GM12878 (cell line): ENCODE measurements at regions not wholly inside any gene's neighbourhood (a gene's known extent, or its start where the extent isn't known, plus 50 kb on each side); places are given as distances from the start of the nearest gene placed in this dataset.

Source experiments
- ATAC-seq: fragments of 200-7000 bp; cut with Tn5 transposase; 3 replicates; pipeline ENCODE4 v1.9.1; 2020; ENCODE audit warnings: mild to moderate bottlenecking, moderate library complexity
- BruUV-seq: library from RNA; stranded (reverse); fragments of 400-500 nt; replicated peaks from 2 replicates; lab custom pipeline; 2021; lab: Mats Ljungman, UMichigan
- CTCF ChIA-PET: fragments of 300-600 bp; sonication (Branson Sonifier 250); formaldehyde crosslinking; extraction: SDS; loops from one replicate; lab custom pipeline; 2021; ENCODE audit warnings: inconsistent platforms; lab: Yijun Ruan, JAX
- POLR2A ChIA-PET: fragments of 350-600 bp; formaldehyde crosslinking; extraction: SDS; loops from one replicate; lab custom pipeline; 2021; ENCODE audit warnings: inconsistent platforms; lab: Charles Lee
- RAD21 ChIA-PET: fragments of 300-600 bp; sonication (Branson Sonifier 250); formaldehyde crosslinking; loops from one replicate; lab custom pipeline; 2023; ENCODE audit warnings: antibody characterized with exemption; ENCODE audit not compliant: unreplicated experiment; lab: Charles Lee
- SMC1A ChIA-PET: fragments of 300-600 bp; sonication (Branson Sonifier 250); formaldehyde crosslinking; loops from one replicate; lab custom pipeline; 2023; ENCODE audit not compliant: unreplicated experiment, uncharacterized antibody; lab: Charles Lee
- DNase-seq: peaks from one replicate; pipeline ENCODE4 v3.0.0-alpha.2; 2011; ENCODE audit warnings: low read depth, low spot score
- FAIRE-seq: peaks from 3 replicates; lab custom pipeline; 2011; peaks lifted over from hg19 to GRCh38; lab: Jason Lieb, UNC
- H2AFZ ChIP-seq: 2 replicates; pipeline ENCODE4 v1.6.0; 2011; ENCODE audit warnings: low read depth, low read length, control low read depth; ENCODE audit not compliant: control insufficient read depth
- H3K27ac ChIP-seq: 2 replicates; pipeline ENCODE4 v1.5.1; 2011; ENCODE audit warnings: control low read depth; ENCODE audit not compliant: control insufficient read depth, insufficient read depth
- H3K27me3 ChIP-seq, 2 experiments: replicated peaks in 1 of 2; 2 replicates each; pipeline versions ENCODE4 v1.6.0 to v1.6.1; 2011; ENCODE audit warnings: low read length in 1 of 2; ENCODE audit not compliant: control insufficient read depth in 2 of 2, insufficient read depth in 2 of 2
- H3K36me3 ChIP-seq, 2 experiments: 2 replicates each; pipeline ENCODE4 v1.5.1; 2011; ENCODE audit warnings: low read length in 1 of 2; ENCODE audit not compliant: control insufficient read depth in 2 of 2, insufficient read depth in 2 of 2
- H3K4me1 ChIP-seq: 2 replicates; pipeline ENCODE4 v1.6.1; 2011; ENCODE audit warnings: mild to moderate bottlenecking, low read length, moderate library complexity, mixed read lengths; ENCODE audit not compliant: control insufficient read depth, insufficient read depth
- H3K4me2 ChIP-seq: 2 replicates; pipeline ENCODE4 v1.6.0; 2011; ENCODE audit warnings: control low read depth; ENCODE audit not compliant: control insufficient read depth, insufficient read depth
- H3K4me3 ChIP-seq: fragments of 200-600 bp; sonication (generic); 2 replicates; pipeline ENCODE4 v1.5.1; 2016
- H3K79me2 ChIP-seq: 2 replicates; pipeline ENCODE4 v1.6.0; 2011; ENCODE audit warnings: low read length; ENCODE audit not compliant: control insufficient read depth, insufficient read depth
- H3K9ac ChIP-seq: 2 replicates; pipeline ENCODE4 v1.8.0; 2011; ENCODE audit warnings: low read length, control low read depth, mixed read lengths; ENCODE audit not compliant: control insufficient read depth, insufficient read depth
- H3K9me3 ChIP-seq: replicated peaks from 3 replicates; pipeline ENCODE4 v1.5.1; 2011; ENCODE audit warnings: mild to moderate bottlenecking, low read length; ENCODE audit not compliant: control insufficient read depth, insufficient read depth
- H4K20me1 ChIP-seq: 2 replicates; pipeline ENCODE4 v1.6.0; 2011; ENCODE audit not compliant: control insufficient read depth, insufficient read depth
- ATF3 ChIP-seq: IDR thresholded peaks from 2 replicates; pipeline ENCODE4 v1.6.1; 2011; ENCODE audit warnings: low read depth, mild to moderate bottlenecking, low read length, moderate library complexity, borderline replicate concordance; ENCODE audit errors: extremely low read depth
- CEBPB ChIP-seq, 2 experiments: fragments of 150-350 bp in 1 of 2; IDR thresholded peaks; 2 replicates each; pipeline ENCODE4 v1.6.1; 2012 to 2014; ENCODE audit warnings: low read depth in 2 of 2, low read length in 2 of 2, borderline replicate concordance in 1 of 2, inconsistent platforms in 1 of 2
- CHD2 ChIP-seq: IDR thresholded peaks from 2 replicates; pipeline ENCODE4 v1.6.1; 2011; ENCODE audit warnings: low read depth, low read length, improper control_type of control experiment, borderline replicate concordance
- CHD4 ChIP-seq: fragments of 200-600 bp; sonication (generic); IDR thresholded peaks from 2 replicates; pipeline ENCODE4 v1.6.1; 2016; ENCODE audit warnings: mild to moderate bottlenecking
- EGR1 ChIP-seq, 2 experiments: IDR thresholded peaks; 1 replicate in 1 of 2; 2 replicates in 1 of 2; pipeline ENCODE4 v1.6.1; 2011 to 2012; ENCODE audit warnings: low read depth in 2 of 2, low read length in 2 of 2, borderline replicate concordance in 1 of 2, mild to moderate bottlenecking in 1 of 2, moderate library complexity in 1 of 2
- FOXK2 ChIP-seq: fragments of 450-650 bp; IDR thresholded peaks from 2 replicates; pipeline ENCODE4 v1.6.1; 2017; ENCODE audit warnings: mild to moderate bottlenecking, moderate library complexity
- GABPA ChIP-seq: IDR thresholded peaks from 2 replicates; pipeline ENCODE4 v1.6.1; 2014; ENCODE audit warnings: antibody characterized with exemption, low read depth, mild to moderate bottlenecking, inconsistent platforms
- IKZF1 ChIP-seq: fragments of 450-650 bp; conservative IDR thresholded peaks from 2 replicates; pipeline ENCODE4 v1.6.1; 2017; ENCODE audit warnings: antibody characterized with exemption, mild to moderate bottlenecking
- IRF4 ChIP-seq: IDR thresholded peaks from 2 replicates; pipeline ENCODE4 v1.6.1; 2011; ENCODE audit warnings: low read depth, low read length
- IRF5 ChIP-seq: fragments of 450-650 bp; IDR thresholded peaks from 2 replicates; pipeline ENCODE4 v1.6.1; 2017; ENCODE audit warnings: borderline replicate concordance
- NFIC ChIP-seq: IDR thresholded peaks from 2 replicates; pipeline ENCODE4 v1.6.1; 2012; ENCODE audit warnings: low read depth, mild to moderate bottlenecking, inconsistent platforms, low read length, moderate library complexity
- NR2F1 ChIP-seq: fragments of 450-650 bp; conservative IDR thresholded peaks from 2 replicates; pipeline ENCODE4 v1.6.1; 2017; ENCODE audit warnings: mild to moderate bottlenecking
- POLR2AphosphoS5 ChIP-seq: IDR thresholded peaks from 2 replicates; pipeline ENCODE4 v1.6.1; 2011; ENCODE audit warnings: mild to moderate bottlenecking, low read length, inconsistent platforms
- RELA ChIP-seq: fragments of 450-650 bp; IDR thresholded peaks from 2 replicates; pipeline ENCODE4 v1.8.0; 2014; ENCODE audit warnings: borderline replicate concordance; ENCODE audit not compliant: partially characterized antibody
- REST ChIP-seq: IDR thresholded peaks from 2 replicates; pipeline ENCODE4 v1.6.1; 2012; ENCODE audit warnings: mild to moderate bottlenecking, low read depth, low read length
- SMARCA5 ChIP-seq: fragments of 450-650 bp; IDR thresholded peaks from 2 replicates; pipeline ENCODE4 v1.6.1; 2017; ENCODE audit warnings: mild to moderate bottlenecking
- SMC3 ChIP-seq: IDR thresholded peaks from 2 replicates; pipeline ENCODE4 v1.6.1; 2011; ENCODE audit warnings: low read length, improper control_type of control experiment, borderline replicate concordance
- SPI1 ChIP-seq: IDR thresholded peaks from 2 replicates; pipeline ENCODE4 v1.6.1; 2011; ENCODE audit warnings: low read depth, mild to moderate bottlenecking, low read length, moderate library complexity, borderline replicate concordance; ENCODE audit not compliant: insufficient read depth
- SREBF2 ChIP-seq: IDR thresholded peaks from 2 replicates; pipeline ENCODE4 v1.6.1; 2012; ENCODE audit warnings: mild to moderate bottlenecking, low read length
- ZNF384 ChIP-seq: IDR thresholded peaks from 2 replicates; pipeline ENCODE4 v1.6.1; 2012; ENCODE audit warnings: low read depth, mild to moderate bottlenecking, low read length, improper control_type of control experiment, borderline replicate concordance
- WGBS: methylation state at CpG from one replicate; pipeline ENCODE4 v1.1.6; 2016; ENCODE audit warnings: low lambda C conversion rate; ENCODE audit not compliant: insufficient replicate concordance, insufficient coverage; ENCODE audit errors: missing lambda C conversion rate; 5-methylcytosine and 5-hydroxymethylcytosine counted together
- in situ Hi-C: fragments of 300-500 bp; cut with MboI; formaldehyde crosslinking; loops from 9 replicates; pipeline ENCODE4 v1.14.3; 2018; ENCODE audit warnings: mixed read lengths
- intact Hi-C: fragments of 100-400 bp; cut with micrococcal nuclease; formaldehyde crosslinking; loops from one replicate; pipeline ENCODE4 v1.14.2; 2022; ENCODE audit not compliant: unreplicated experiment

- no peaks in the 10 kb centered on the region for H3K4me1 ChIP-seq
- H3K36me3 ChIP-seq = no peaks in the 10 kb centered on the region
- POLR2A ChIA-PET = no interaction called here
- FAIRE-seq (no peak), DNase-seq (no peak), ATAC-seq (no peak)
- no peak overlapping the region for H3K27ac ChIP-seq
- BruUV-seq = no TSS peak
- H4K20me1 ChIP-seq = no peaks in the 10 kb centered on the region
- no peak overlapping the region for H3K4me2 ChIP-seq
- in situ Hi-C loops (no loop called here), intact Hi-C loops (no loop called here)
- TF ChIP-seq CEBPB (IDR thresholded peaks at IDR 0.05; ENCODE audit: borderline replicate concordance in 1 of 2, low read depth in 2 of 2, low read length in 2 of 2) = no peak
- no peak for TF ChIP-seq IRF4
- TF ChIP-seq SREBF2 = no peak
- no peak for TF ChIP-seq FOXK2
- no peak for TF ChIP-seq ZNF384
- no peak for TF ChIP-seq EGR1 (IDR thresholded peaks at IDR 0.05; ENCODE audit: borderline replicate concordance in 1 of 2, low read depth in 2 of 2, low read length in 2 of 2)
- no peak for TF ChIP-seq IRF5
- no peak for TF ChIP-seq SPI1
- no peak for TF ChIP-seq ATF3
- no peak for TF ChIP-seq SMARCA5
- no peak for TF ChIP-seq CHD2
- no peak for TF ChIP-seq IKZF1
- no peak for TF ChIP-seq POLR2AphosphoS5
- TF ChIP-seq CHD4 = no peak
- TF ChIP-seq NR2F1 = no peak
- no peak for TF ChIP-seq REST
- TF ChIP-seq SMC3 = no peak
- no peak for TF ChIP-seq GABPA
- TF ChIP-seq NFIC = no peak
- TF ChIP-seq RELA = no peak
- 55% methylated on average over 2 of the region's 2 CpGs for WGBS
- no peaks in the 10 kb centered on the region for H3K27me3 ChIP-seq
- no peak overlapping the region for H3K9ac ChIP-seq
- no peaks in the 10 kb centered on the region for H3K9me3 ChIP-seq
- CTCF ChIA-PET = no interaction called here
- SMC1A ChIA-PET = no interaction called here
- no peak overlapping the region for H3K4me3 ChIP-seq
- RAD21 ChIA-PET = no interaction called here
- H2AFZ ChIP-seq = no peak overlapping the region
- H3K79me2 ChIP-seq = no peaks in the 10 kb centered on the region
Measured at GRCh38 chr15:87561641-87562040, 694.9 kb downstream of the NTRK3 start.
